HEK293 (cell line): ENCODE measurements at regions not wholly inside any gene's neighbourhood (a gene's known extent, or its start where the extent isn't known, plus 50 kb on each side); places are given as distances from the start of the nearest gene placed in this dataset.

Experiments
- ATF2 ChIP-seq: fragments of 450-650 bp; formaldehyde crosslinking; IDR thresholded peaks from 2 replicates; pipeline ENCODE4 v1.5.1; 2016; ENCODE audit warnings: missing biosample characterization, missing genetic modification characterization, low read depth
- CTCF ChIP-seq: fragments of 450-650 bp; formaldehyde crosslinking; IDR thresholded peaks from 2 replicates; pipeline ENCODE4 v1.5.1; 2016; ENCODE audit warnings: missing biosample characterization, missing genetic modification characterization
- PRDM4 ChIP-seq: fragments of 450-650 bp; formaldehyde crosslinking; IDR thresholded peaks from 2 replicates; pipeline ENCODE4 v1.5.1; 2017; ENCODE audit warnings: missing biosample characterization, missing genetic modification characterization
- YY1 ChIP-seq: fragments of 450-650 bp; formaldehyde crosslinking; IDR thresholded peaks from 2 replicates; pipeline ENCODE4 v1.5.1; 2018; ENCODE audit warnings: missing biosample characterization, missing genetic modification characterization
- ZBTB11 ChIP-seq: fragments of 450-650 bp; formaldehyde crosslinking; conservative IDR thresholded peaks from 2 replicates; pipeline ENCODE4 v1.5.1; 2016; ENCODE audit warnings: low read depth, missing biosample characterization, missing genetic modification characterization
- ZBTB49 ChIP-seq: fragments of 450-650 bp; formaldehyde crosslinking; IDR thresholded peaks from 2 replicates; pipeline ENCODE4 v1.5.1; 2016; ENCODE audit warnings: missing biosample characterization, missing genetic modification characterization, low read depth
- ZNF239 ChIP-seq: fragments of 450-650 bp; formaldehyde crosslinking; IDR thresholded peaks from 2 replicates; pipeline ENCODE4 v1.5.1; 2016; ENCODE audit warnings: missing biosample characterization, missing genetic modification characterization
- ZNF274 ChIP-seq, 2 experiments: fragments of 200-500 bp in 1 of 2; fragments of 450-650 bp in 1 of 2; sonication (Bioruptor generic) in 1 of 2; formaldehyde crosslinking in 1 of 2; IDR thresholded peaks; 2 replicates each; pipeline versions ENCODE4 v1.5.1 to v1.6.1; 2014 to 2016; ENCODE audit warnings: borderline replicate concordance in 1 of 2, inconsistent platforms in 1 of 2, low read length in 1 of 2, missing biosample characterization in 1 of 2, missing genetic modification characterization in 1 of 2
- ZNF280C ChIP-seq: fragments of 450-650 bp; formaldehyde crosslinking; IDR thresholded peaks from 2 replicates; pipeline ENCODE4 v1.5.1; 2016; ENCODE audit warnings: missing biosample characterization, missing genetic modification characterization
- ZNF350 ChIP-seq: fragments of 450-650 bp; formaldehyde crosslinking; IDR thresholded peaks from 2 replicates; pipeline ENCODE4 v1.5.0; 2017; ENCODE audit warnings: missing biosample characterization, mild to moderate bottlenecking, missing genetic modification characterization
- ZNF580 ChIP-seq: fragments of 450-650 bp; formaldehyde crosslinking; IDR thresholded peaks from 2 replicates; pipeline ENCODE4 v1.5.1; 2016; ENCODE audit warnings: missing biosample characterization, missing genetic modification characterization
- ZNF600 ChIP-seq: fragments of 450-650 bp; formaldehyde crosslinking; IDR thresholded peaks from 2 replicates; pipeline ENCODE4 v1.5.1; 2016; ENCODE audit warnings: missing biosample characterization, missing genetic modification characterization
- ZNF610 ChIP-seq: fragments of 450-650 bp; formaldehyde crosslinking; IDR thresholded peaks from 2 replicates; pipeline ENCODE4 v1.5.1; 2016; ENCODE audit warnings: missing biosample characterization, missing genetic modification characterization, borderline replicate concordance
- ZNF626 ChIP-seq: fragments of 450-650 bp; sonication (Bioruptor Pico); formaldehyde crosslinking; IDR thresholded peaks from 2 replicates; pipeline ENCODE4 v1.5.1; 2018; ENCODE audit warnings: missing biosample characterization, missing genetic modification characterization, inconsistent platforms

- TF ChIP-seq CTCF (tag by site-specific recombination) (no peak), ZNF274 (IDR thresholded peaks at IDR 0.05; ENCODE audit: low read length) (no peak), ZNF274 (tag by site-specific recombination; IDR thresholded peaks at IDR 0.05; ENCODE audit: borderline replicate concordance) (no peak), ZNF239 (tag by site-specific recombination) (no peak), ZNF280C (tag by site-specific recombination) (no peak), ZNF600 (tag by site-specific recombination) (no peak), ZNF580 (tag by site-specific recombination) (no peak), ZNF350 (tag by site-specific recombination) (no peak), PRDM4 (tag by site-specific recombination) (no peak), ZNF610 (tag by site-specific recombination) (no peak), ZNF626 (no peak), ZBTB49 (tag by site-specific recombination) (no peak), YY1 (no peak), ZBTB11 (tag by site-specific recombination) (no peak), ATF2 (tag by site-specific recombination) (no peak)
These were observed 195.0 kb upstream of the RAB6C start for GRCh38 chr2:129784486-129784885.
